Ovary (tissue), 3 donors: ENCODE measurements at regions not wholly inside any gene's neighbourhood (a gene's known extent, or its start where the extent isn't known, plus 50 kb on each side); places are given as distances from the start of the nearest gene placed in this dataset.

Experiments used
- POLR2A ChIP-seq: fragments of 450-650 bp; IDR thresholded peaks from one replicate; pipeline ENCODE4 v1.6.1; 2017; ENCODE audit warnings: antibody characterized with exemption, mild to moderate bottlenecking, moderate library complexity
- TF ChIP-seq, protein P1 (sequence below), 3 donors: fragments of 450-650 bp in 2 of 3; fragments of 200-600 bp in 1 of 3; IDR thresholded peaks; one replicate each; pipeline versions ENCODE4 v1.5.1 to v1.8.0; 2016 to 2022; ENCODE audit warnings: antibody characterized with exemption in 3 of 3, mild to moderate bottlenecking in 1 of 3
- donor health status: DM: no; HTN: no; CAD: no.

- TF ChIP-seq, protein P1, sequence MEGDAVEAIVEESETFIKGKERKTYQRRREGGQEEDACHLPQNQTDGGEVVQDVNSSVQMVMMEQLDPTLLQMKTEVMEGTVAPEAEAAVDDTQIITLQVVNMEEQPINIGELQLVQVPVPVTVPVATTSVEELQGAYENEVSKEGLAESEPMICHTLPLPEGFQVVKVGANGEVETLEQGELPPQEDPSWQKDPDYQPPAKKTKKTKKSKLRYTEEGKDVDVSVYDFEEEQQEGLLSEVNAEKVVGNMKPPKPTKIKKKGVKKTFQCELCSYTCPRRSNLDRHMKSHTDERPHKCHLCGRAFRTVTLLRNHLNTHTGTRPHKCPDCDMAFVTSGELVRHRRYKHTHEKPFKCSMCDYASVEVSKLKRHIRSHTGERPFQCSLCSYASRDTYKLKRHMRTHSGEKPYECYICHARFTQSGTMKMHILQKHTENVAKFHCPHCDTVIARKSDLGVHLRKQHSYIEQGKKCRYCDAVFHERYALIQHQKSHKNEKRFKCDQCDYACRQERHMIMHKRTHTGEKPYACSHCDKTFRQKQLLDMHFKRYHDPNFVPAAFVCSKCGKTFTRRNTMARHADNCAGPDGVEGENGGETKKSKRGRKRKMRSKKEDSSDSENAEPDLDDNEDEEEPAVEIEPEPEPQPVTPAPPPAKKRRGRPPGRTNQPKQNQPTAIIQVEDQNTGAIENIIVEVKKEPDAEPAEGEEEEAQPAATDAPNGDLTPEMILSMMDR (IDR thresholded peaks at IDR 0.05): no peak
- no peak for TF ChIP-seq POLR2A
Observed at GRCh38 chr18:60209042-60209441, 163.5 kb downstream of the MC4R start.
